Mucosa of descending colon (tissue), 3 donors: ENCODE measurements at regions not wholly inside any gene's neighbourhood (a gene's known extent, or its start where the extent isn't known, plus 50 kb on each side); places are given as distances from the start of the nearest gene placed in this dataset.
A peak's percentile ranks its signal among the peaks of the same experiment; 100 is the strongest.

ENCODE experiments used
- ATAC-seq: fragments of 200-7000 bp; cut with Tn5 transposase; one replicate; pipeline ENCODE4 v1.9.1; 2020; ENCODE audit warnings: mild to moderate bottlenecking, moderate library complexity
- DNase-seq, 3 donors: peaks; one replicate each; pipeline ENCODE4 v3.0.0-alpha.2; 2020
- H3K36me3 ChIP-seq: fragments of 200-600 bp; one replicate; pipeline ENCODE4 v1.8.0; 2021; ENCODE audit warnings: low read depth, mild to moderate bottlenecking
- H3K4me1 ChIP-seq: fragments of 200-600 bp; one replicate; pipeline ENCODE4 v1.8.0; 2021; ENCODE audit warnings: low read depth, mild to moderate bottlenecking
- H3K4me3 ChIP-seq: fragments of 200-600 bp; one replicate; pipeline ENCODE4 v1.8.0; 2021; ENCODE audit warnings: mild to moderate bottlenecking
- H3K9me3 ChIP-seq: fragments of 200-600 bp; one replicate; pipeline ENCODE4 v1.8.0; 2021; ENCODE audit warnings: mild to moderate bottlenecking
- CTCF ChIP-seq: fragments of 200-600 bp; IDR thresholded peaks from one replicate; pipeline ENCODE4 v1.8.0; 2022; ENCODE audit warnings: antibody characterized with exemption, mild to moderate bottlenecking
- intact Hi-C, 2 donors: fragments of 100-400 bp; cut with DNase I in 1 of 2; cut with micrococcal nuclease in 1 of 2; formaldehyde crosslinking; loops; one replicate each; pipeline versions ENCODE4 v1.11.0 to v1.11.1; 2022; cut with DNase I, micrococcal nuclease
- donor health status: DM: no; HTN: no; CAD: no; lungs with moderate emphysema.
- donor health status: DM: no; HTN: no; CAD: no.
- donor health status: DM: no; HTN: yes; CAD: no.

DNA sequence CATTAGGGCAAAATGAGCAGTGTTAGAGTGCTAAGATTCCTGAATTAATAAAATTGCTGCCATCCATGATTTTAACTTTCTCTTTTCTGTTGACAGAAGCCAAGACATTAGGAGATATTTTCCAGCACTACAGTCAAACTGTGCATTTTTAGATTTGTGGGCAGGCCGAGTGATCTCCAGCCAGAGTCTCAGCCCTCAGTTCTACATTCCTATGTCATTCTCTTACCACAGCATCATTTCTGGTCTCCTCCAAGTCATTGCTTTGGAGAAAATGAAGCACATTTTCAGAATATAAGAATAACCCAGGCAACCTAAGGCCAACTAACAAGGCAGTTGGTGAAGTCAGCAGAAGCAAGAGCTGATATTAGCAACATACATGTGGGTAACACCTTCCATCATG is 74.6 kb upstream of the NUDT7 start:
- intact Hi-C loops = no loop called here
- Histone ChIP-seq H3K9me3 (no peaks in the 10 kb centered on the region), H3K4me3 (no peak overlapping the region), H3K4me1 (no peaks in the 10 kb centered on the region), H3K36me3 (no peaks in the 10 kb centered on the region)
- no peak for TF ChIP-seq CTCF
- ATAC-seq = no peak
- DNase-seq = no peak

DNA sequence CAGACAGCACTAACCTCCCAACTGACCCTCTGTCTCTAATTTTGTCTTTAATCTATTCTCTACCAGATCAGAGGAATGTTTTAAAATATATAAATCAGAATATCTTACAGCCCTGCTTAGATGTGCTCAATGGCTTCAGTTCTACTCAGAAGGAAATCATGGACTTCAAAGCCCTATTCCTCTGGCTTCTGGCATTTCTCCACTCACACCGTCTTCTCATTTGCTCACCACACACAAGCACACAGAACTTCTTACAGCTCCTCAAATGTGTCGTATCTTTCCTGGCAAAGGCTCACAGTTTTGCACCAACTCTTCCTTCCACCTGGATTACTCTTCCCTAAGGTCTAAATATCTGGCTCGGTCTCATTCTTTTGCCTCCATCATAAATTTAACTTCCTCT is 71.6 kb upstream of the NUDT7 start:
- Histone ChIP-seq H3K36me3 (no peaks in the 10 kb centered on the region), H3K9me3 (no peaks in the 10 kb centered on the region), H3K4me3 (no peak overlapping the region), H3K4me1 (no peaks in the 10 kb centered on the region)
- intact Hi-C loops = no loop called here
- DNase-seq (no peak), ATAC-seq (no peak)
- TF ChIP-seq CTCF = no peak

DNA sequence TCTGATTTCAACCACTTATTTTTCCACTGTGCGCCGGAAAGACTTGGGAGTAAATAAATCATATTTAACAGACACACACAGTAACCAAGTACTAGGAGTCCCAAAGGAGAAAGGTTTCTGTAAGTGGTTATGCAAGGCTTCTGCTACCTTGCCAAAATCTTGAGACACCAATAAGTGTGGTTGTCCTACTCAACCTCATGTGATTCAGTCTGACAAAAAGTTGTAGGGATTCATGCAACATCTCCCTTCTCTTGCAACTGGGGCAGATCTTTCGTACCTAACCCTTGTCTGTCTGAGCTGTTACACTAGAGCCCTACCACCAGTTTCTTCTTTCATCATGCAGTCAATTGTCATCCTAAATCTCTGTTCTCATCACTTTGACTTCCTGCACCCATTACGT is 69.9 kb upstream of the NUDT7 start:
- Histone ChIP-seq H3K9me3 (no peaks in the 10 kb centered on the region), H3K4me1 (no peaks in the 10 kb centered on the region), H3K4me3 (no peak overlapping the region), H3K36me3 (no peaks in the 10 kb centered on the region)
- no peak for TF ChIP-seq CTCF
- ATAC-seq (no peak), DNase-seq (no peak)
- intact Hi-C loops = no loop called here

DNA sequence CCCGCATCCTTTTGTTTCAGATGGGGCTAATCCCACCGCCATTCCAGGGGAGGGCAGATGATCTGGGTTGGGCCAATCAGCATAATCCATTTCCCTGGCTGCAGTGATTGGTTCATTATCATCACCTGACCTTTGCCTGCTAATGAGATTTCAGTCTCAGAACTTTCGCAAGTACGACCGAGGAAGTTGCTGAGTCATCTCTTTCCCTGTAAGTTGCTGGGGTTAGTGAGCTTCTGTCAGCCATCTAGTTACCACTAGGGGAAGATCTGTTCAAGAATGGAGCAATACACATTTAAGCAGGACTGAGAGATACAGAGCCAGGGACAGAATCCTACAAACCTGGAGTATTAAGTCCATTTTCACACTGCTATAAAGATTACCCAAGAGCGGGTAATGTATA is 65.3 kb upstream of the NUDT7 start:
- Histone ChIP-seq H3K4me1 (no peaks in the 10 kb centered on the region), H3K9me3 (no peaks in the 10 kb centered on the region), H3K36me3 (no peaks in the 10 kb centered on the region), H3K4me3 (no peak overlapping the region)
- ATAC-seq = no peak
- TF ChIP-seq CTCF = no peak
- DNase-seq = no peak
- intact Hi-C loops = no loop called here

- intact Hi-C loops = no loop called here
- no peaks in the 10 kb centered on the region for H3K9me3 ChIP-seq
- H3K4me3 ChIP-seq = no peak overlapping the region
- peak in 1 of 3 donors; percentile 3 for DNase-seq
- no peak for ATAC-seq
- H3K4me1 ChIP-seq = no peaks in the 10 kb centered on the region
- no peaks in the 10 kb centered on the region for H3K36me3 ChIP-seq
- TF ChIP-seq CTCF = no peak
These were observed 62.0 kb upstream of the NUDT7 start for GRCh38 chr16:77660311-77660710.

DNA sequence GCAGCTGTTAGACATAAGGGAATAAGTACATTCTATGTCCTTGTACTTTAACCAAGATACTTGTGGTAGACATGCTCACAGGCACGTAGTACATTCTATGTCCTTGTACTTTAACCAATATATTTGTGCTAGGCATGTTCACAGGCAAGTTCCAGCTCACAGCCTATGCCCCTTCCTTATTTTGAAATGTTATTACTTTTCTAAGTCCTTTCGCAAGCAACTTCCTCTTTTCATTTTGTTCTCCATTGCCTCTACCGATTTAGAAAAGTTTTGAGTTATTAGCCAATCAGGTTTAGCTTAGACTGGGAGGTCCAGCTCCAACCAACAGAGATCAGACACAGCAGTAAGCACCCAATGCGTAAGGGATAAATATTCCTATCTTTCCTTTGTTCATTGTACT is 60.1 kb upstream of the NUDT7 start:
- intact Hi-C loops = no loop called here
- Histone ChIP-seq H3K4me3 (no peak overlapping the region), H3K4me1 (no peaks in the 10 kb centered on the region), H3K36me3 (no peaks in the 10 kb centered on the region), H3K9me3 (no peaks in the 10 kb centered on the region)
- DNase-seq (no peak), ATAC-seq (no peak)
- TF ChIP-seq CTCF = no peak
